ENCODE measurements at regions not wholly inside any gene's neighbourhood (a gene's known extent, or its start where the extent isn't known, plus 50 kb on each side); places are given as distances from the start of the nearest gene placed in this dataset.

- TF ChIP-seq CTCF (conservative IDR thresholded peaks at IDR 0.05; ENCODE audit: low read depth, low read length) (no peak), POLR2A (IDR thresholded peaks at IDR 0.05; ENCODE audit: low read depth, low read length) (no peak)
Measured at GRCh38 chr4:129532573-129532972, 436.6 kb downstream of the C4orf33 start.

All from IMR-90 (cell line).